ENCODE measurements at regions not wholly inside any gene's neighbourhood (a gene's known extent, or its start where the extent isn't known, plus 50 kb on each side); places are given as distances from the start of the nearest gene placed in this dataset.
"Not testable (repeated sequence)": the region's sequence is repeated elsewhere in the genome, so short reads cannot be mapped to it uniquely, and the experiment has no call there.

GRCh38 chr5:154702477-154702876 is 52.7 kb upstream of the LARP1 start:
- no peak for DNase-seq

- not testable (repeated sequence) for DNase-seq
Observed at GRCh38 chr5:154701725-154702124, 53.5 kb upstream of the LARP1 start.

- DNase-seq: no peak
Observed at GRCh38 chr5:154701181-154701580, 54.0 kb upstream of the LARP1 start.

GRCh38 chr5:154700289-154700928 is 54.8 kb upstream of the LARP1 start:
- not testable (repeated sequence) for DNase-seq

- no peak for DNase-seq
Observed at GRCh38 chr5:154698763-154699162, 56.4 kb upstream of the LARP1 start.

GRCh38 chr5:154697371-154697770 is 57.8 kb upstream of the LARP1 start:
- DNase-seq: no peak

- no peak for DNase-seq
Observed at GRCh38 chr5:154696891-154697290, 58.3 kb upstream of the LARP1 start.

GRCh38 chr5:154694159-154694558 is 61.0 kb upstream of the LARP1 start:
- DNase-seq: no peak

GRCh38 chr5:154690488-154690887 is 64.7 kb upstream of the LARP1 start:
- no peak for DNase-seq

- no peak for DNase-seq
Observed at GRCh38 chr5:154686490-154686889, 68.7 kb upstream of the LARP1 start.

- DNase-seq: no peak
Observed at GRCh38 chr5:154683101-154683880, 71.9 kb upstream of the LARP1 start.

GRCh38 chr5:154679501-154679900 is 75.7 kb upstream of the LARP1 start:
- DNase-seq: no peak

GRCh38 chr5:154677921-154678320 is 77.3 kb upstream of the LARP1 start:
- DNase-seq: no peak

GRCh38 chr5:154676508-154676907 is 78.7 kb upstream of the LARP1 start:
- DNase-seq: no peak

- DNase-seq: no peak
Observed at GRCh38 chr5:154674029-154674428, 81.1 kb upstream of the LARP1 start.

- no peak for DNase-seq
Observed at GRCh38 chr5:154673506-154673905, 81.7 kb upstream of the LARP1 start.

GRCh38 chr5:154669913-154670312 is 85.3 kb upstream of the LARP1 start:
- not testable (repeated sequence) for DNase-seq

GRCh38 chr5:154669402-154669801 is 85.8 kb upstream of the LARP1 start:
- DNase-seq: no peak

GRCh38 chr5:154664869-154665268 is 90.3 kb upstream of the LARP1 start:
- no peak for DNase-seq

GRCh38 chr5:154663424-154663823 is 91.8 kb upstream of the LARP1 start:
- DNase-seq: no peak

- DNase-seq: no peak
Observed at GRCh38 chr5:154654486-154655371, 100.4 kb upstream of the LARP1 start.

Measured in hypothalamus (tissue), 51 donors.